HG02943 (cell line): ENCODE measurements at regions not wholly inside any gene's neighbourhood (a gene's known extent, or its start where the extent isn't known, plus 50 kb on each side); places are given as distances from the start of the nearest gene placed in this dataset.
"Not testable (repeated sequence)": the region's sequence is repeated elsewhere in the genome, so short reads cannot be mapped to it uniquely, and the experiment has no call there.

Experiments used
- ATAC-seq: cut with Tn5 transposase; IDR thresholded peaks from one replicate; pipeline ENCODE4 v1.9.1; 2021; ENCODE audit warnings: mild to moderate bottlenecking, low read depth, moderate library complexity; ENCODE audit not compliant: unreplicated experiment

- no peak for ATAC-seq
These were observed 55.1 kb upstream of the STARD13 start for GRCh38 chr13:33340631-33341030.

- no peak for ATAC-seq
These were observed 56.4 kb upstream of the STARD13 start for GRCh38 chr13:33341861-33342452.

GRCh38 chr13:33345842-33346241 lies 60.3 kb upstream of the STARD13 start:
- no peak for ATAC-seq

- ATAC-seq: no peak
These were observed 62.3 kb upstream of the STARD13 start for GRCh38 chr13:33347861-33348260.

GRCh38 chr13:33348366-33348765 lies 62.8 kb upstream of the STARD13 start:
- no peak for ATAC-seq

- ATAC-seq: no peak
These were observed 63.9 kb upstream of the STARD13 start for GRCh38 chr13:33349288-33349985.

- no peak for ATAC-seq
These were observed 64.7 kb upstream of the STARD13 start for GRCh38 chr13:33349986-33350826.

- ATAC-seq: no peak
These were observed 65.8 kb upstream of the STARD13 start for GRCh38 chr13:33351319-33351718.

GRCh38 chr13:33352041-33352440 lies 66.5 kb upstream of the STARD13 start:
- ATAC-seq: no peak

- ATAC-seq: no peak
These were observed 67.0 kb upstream of the STARD13 start for GRCh38 chr13:33352526-33352925.

GRCh38 chr13:33353210-33353609 lies 67.7 kb upstream of the STARD13 start:
- no peak for ATAC-seq

GRCh38 chr13:33353646-33354045 lies 68.1 kb upstream of the STARD13 start:
- no peak for ATAC-seq

- no peak for ATAC-seq
These were observed 69.8 kb upstream of the STARD13 start for GRCh38 chr13:33355201-33355895.

- not testable (repeated sequence) for ATAC-seq
These were observed 72.5 kb upstream of the STARD13 start for GRCh38 chr13:33358076-33358475.

- no peak for ATAC-seq
These were observed 77.6 kb upstream of the STARD13 start for GRCh38 chr13:33362986-33363727.

GRCh38 chr13:33364192-33364591 lies 78.6 kb upstream of the STARD13 start:
- no peak for ATAC-seq

GRCh38 chr13:33366469-33367062 lies 81.0 kb upstream of the STARD13 start:
- ATAC-seq: no peak

GRCh38 chr13:33367171-33367895 lies 81.8 kb upstream of the STARD13 start:
- no peak for ATAC-seq

- ATAC-seq: no peak
These were observed 82.4 kb upstream of the STARD13 start for GRCh38 chr13:33367926-33368325.
